HG03558 (cell line): ENCODE measurements at regions not wholly inside any gene's neighbourhood (a gene's known extent, or its start where the extent isn't known, plus 50 kb on each side); places are given as distances from the start of the nearest gene placed in this dataset.
"Not testable (repeated sequence)": the region's sequence is repeated elsewhere in the genome, so short reads cannot be mapped to it uniquely, and the experiment has no call there.

Experiments
- ATAC-seq: cut with Tn5 transposase; IDR thresholded peaks from one replicate; pipeline ENCODE4 v1.9.1; 2021; ENCODE audit warnings: moderate number of reproducible peaks; ENCODE audit not compliant: unreplicated experiment; ENCODE audit errors: extremely low read depth

GRCh38 chr9:90053027-90053426 is 448.2 kb downstream of the GADD45G start:
- no peak for ATAC-seq

- ATAC-seq = no peak
Observed at GRCh38 chr9:90054810-90055209, 450.0 kb downstream of the GADD45G start.

GRCh38 chr9:90055226-90055625 is 450.4 kb downstream of the GADD45G start:
- ATAC-seq = no peak

GRCh38 chr9:90057361-90057760 is 452.5 kb downstream of the GADD45G start:
- no peak for ATAC-seq

GRCh38 chr9:90058182-90058763 is 453.5 kb downstream of the GADD45G start:
- no peak for ATAC-seq

- ATAC-seq = no peak
Observed at GRCh38 chr9:90059436-90059835, 454.6 kb downstream of the GADD45G start.

- ATAC-seq = no peak
Observed at GRCh38 chr9:90060256-90060655, 455.4 kb downstream of the GADD45G start.

GRCh38 chr9:90061187-90061586 is 456.4 kb downstream of the GADD45G start:
- ATAC-seq = no peak

- ATAC-seq = no peak
Observed at GRCh38 chr9:90062982-90063381, 458.2 kb downstream of the GADD45G start.

- no peak for ATAC-seq
Observed at GRCh38 chr9:90064248-90064647, 459.4 kb downstream of the GADD45G start.

GRCh38 chr9:90064971-90065370 is 460.2 kb downstream of the GADD45G start:
- no peak for ATAC-seq

GRCh38 chr9:90065851-90066250 is 461.0 kb downstream of the GADD45G start:
- ATAC-seq = no peak

- ATAC-seq = no peak
Observed at GRCh38 chr9:90069085-90069484, 464.3 kb downstream of the GADD45G start.

GRCh38 chr9:90070056-90070455 is 465.2 kb downstream of the GADD45G start:
- ATAC-seq = no peak

- ATAC-seq = no peak
Observed at GRCh38 chr9:90070469-90070868, 465.7 kb downstream of the GADD45G start.

- ATAC-seq = no peak
Observed at GRCh38 chr9:90070931-90071660, 466.3 kb downstream of the GADD45G start.

- no peak for ATAC-seq
Observed at GRCh38 chr9:90073186-90073945, 468.6 kb downstream of the GADD45G start.

GRCh38 chr9:90074316-90074962 is 469.6 kb downstream of the GADD45G start:
- ATAC-seq = no peak

GRCh38 chr9:90077598-90077997 is 472.8 kb downstream of the GADD45G start:
- not testable (repeated sequence) for ATAC-seq

- ATAC-seq = no peak
Observed at GRCh38 chr9:90078988-90079421, 474.2 kb downstream of the GADD45G start.

GRCh38 chr9:90085633-90086032 is 480.8 kb downstream of the GADD45G start:
- no peak for ATAC-seq
